Occipital lobe (tissue), 1 donor: ENCODE measurements at regions not wholly inside any gene's neighbourhood (a gene's known extent, or its start where the extent isn't known, plus 50 kb on each side); places are given as distances from the start of the nearest gene placed in this dataset.

Source experiments
- DNase-seq: peaks from one replicate; lab custom pipeline; 2025; lab: John Stamatoyannopoulos, UW

DNA sequence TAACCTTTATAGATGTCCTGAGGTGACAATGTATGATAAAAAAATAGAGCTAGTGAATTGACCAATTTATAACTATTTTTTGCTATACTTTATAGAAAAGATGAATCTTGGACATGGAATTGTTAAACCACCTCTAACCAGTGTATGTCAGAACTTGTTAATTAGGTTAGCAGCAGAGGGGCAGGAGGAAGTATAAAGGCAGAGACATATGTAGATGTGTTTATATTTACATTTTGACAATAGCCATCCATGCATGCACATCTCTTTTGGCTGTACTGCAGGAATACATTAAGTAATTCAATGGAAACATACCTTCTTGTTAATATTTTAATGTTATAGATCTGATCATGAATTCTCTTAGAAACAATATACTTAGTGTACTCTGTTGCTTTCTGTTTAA, 254.6 kb upstream of the NT5E start:
- DNase-seq: no peak

DNA sequence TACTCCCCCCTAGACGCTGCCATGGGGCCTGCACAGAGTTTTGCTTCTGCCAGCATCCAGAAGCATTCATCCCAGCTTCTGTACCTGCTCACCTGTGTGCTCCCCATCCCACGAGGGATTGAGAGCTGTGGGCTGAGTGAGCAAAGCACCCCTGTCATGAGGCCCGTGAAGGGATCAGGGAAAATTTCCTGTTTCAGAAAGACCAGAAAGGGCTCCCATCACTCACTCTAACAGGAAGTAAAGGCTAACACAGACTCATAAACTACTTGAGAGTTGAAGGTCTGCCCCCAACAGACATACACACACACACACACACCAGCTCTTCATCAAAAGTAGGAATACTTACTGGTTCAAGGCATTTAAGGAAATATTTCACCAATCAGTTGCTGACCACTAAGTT, 256.5 kb upstream of the NT5E start:
- no peak for DNase-seq

DNA sequence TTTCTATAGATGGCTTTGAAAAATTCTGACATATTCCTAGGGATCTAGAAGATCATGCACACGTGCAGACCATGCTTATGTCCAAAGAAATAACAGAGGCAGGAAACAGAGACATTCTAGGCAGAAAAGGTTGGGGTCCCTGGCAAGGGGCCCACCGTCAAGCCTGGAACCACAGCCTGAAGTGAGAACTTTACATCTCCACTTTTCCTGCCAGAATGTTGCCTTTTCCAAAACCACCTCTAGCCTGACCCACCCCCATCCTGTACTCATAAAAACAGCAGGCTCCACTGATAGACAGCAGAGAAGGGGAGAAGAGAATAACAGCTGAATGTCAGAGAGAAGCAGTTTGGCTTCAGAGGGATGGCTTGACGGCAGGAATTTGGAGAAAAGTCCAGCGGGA, 257.3 kb upstream of the NT5E start:
- no peak for DNase-seq

- no peak for DNase-seq
These were observed 257.7 kb upstream of the NT5E start for GRCh38 chr6:85192186-85192585.

GRCh38 chr6:85191656-85192055, 258.2 kb upstream of the NT5E start:
- no peak for DNase-seq

DNA sequence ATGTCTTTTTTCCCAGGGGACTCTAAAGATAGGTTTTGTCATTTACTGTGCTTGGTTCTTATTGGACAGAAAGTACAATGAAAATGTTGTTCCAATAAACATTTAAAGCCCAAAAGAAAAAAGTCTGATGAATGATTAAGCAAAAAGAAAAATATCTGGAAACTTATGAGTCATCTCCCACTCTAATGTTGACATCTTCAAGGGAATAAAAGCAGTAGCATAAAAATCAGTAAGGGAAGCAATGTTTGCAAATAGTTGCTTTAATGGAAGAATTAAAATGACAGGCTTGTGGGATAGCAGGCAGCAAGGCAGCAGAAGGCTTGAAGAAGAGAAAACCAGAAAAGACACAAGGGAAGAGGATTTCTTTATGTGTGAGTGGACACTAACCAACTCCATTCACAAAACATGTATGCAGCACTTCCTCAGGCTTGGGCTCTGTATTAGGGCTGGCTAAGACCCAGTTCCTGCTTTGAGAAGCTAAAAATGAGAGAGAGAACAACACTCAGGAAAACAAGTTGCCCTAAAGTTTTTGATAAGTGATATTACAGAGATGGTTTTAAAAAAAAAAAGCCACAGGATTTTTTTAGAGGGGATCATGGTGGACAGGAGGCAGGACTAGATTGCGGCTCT, 263.2 kb upstream of the NT5E start:
- DNase-seq: no peak

DNA sequence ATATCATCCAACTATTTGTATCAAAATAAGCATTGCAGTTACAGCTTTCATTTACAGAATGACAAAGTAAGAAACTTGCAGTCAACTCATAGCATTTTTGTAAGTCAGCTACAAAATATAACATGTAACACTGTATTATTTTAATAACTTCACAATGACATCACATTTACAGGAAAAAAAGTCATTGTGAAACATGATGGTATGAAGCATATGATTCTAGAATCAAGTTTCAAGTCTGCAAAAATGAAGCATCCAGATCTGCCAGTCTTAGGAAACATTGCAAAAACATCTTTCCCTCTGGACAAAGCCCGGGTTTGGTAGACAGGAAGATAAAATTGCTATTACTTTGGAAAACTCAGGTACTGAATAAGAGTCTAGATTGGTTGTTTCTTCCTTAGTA, 263.9 kb upstream of the NT5E start:
- DNase-seq: no peak

DNA sequence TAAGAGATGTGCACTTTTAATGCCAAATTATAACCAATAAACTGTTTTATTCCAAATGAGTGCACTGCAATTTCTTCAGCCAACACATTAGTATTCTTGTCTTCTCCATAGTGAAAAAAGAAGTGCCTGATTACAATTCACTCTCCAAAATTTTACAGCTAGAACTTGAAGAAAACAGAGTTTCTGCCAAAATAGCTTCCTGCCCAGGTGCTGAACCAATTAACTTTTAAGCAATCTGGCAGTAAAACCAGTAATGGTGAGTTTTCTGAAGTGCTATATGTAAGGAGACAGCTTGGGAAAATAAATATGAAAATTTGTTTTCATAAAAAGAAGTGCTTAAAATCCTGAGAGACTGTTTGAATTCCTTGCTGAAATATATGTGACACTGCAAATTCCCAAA, 266.0 kb upstream of the NT5E start:
- no peak for DNase-seq

DNA sequence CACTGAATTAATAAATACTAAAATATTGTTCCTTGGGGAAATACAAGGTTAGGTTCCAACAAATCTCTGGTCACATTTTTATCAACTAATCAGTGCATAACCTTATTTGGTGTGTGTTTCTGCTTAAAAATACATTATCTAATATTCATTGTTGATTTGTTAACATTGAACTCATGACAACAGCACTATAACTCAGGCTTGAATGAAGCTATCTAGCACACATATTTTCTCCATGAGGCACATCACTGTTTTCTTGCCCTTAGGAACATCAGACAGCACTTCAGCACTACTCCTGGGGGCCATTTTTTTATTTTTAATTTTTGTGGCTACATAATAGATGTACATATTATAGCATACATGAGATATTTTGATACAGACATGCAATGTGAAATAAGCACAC, 277.2 kb upstream of the NT5E start:
- DNase-seq: no peak

GRCh38 chr6:85172161-85172560, 277.7 kb upstream of the NT5E start:
- no peak for DNase-seq

GRCh38 chr6:85169189-85169588, 280.7 kb upstream of the NT5E start:
- DNase-seq: no peak

DNA sequence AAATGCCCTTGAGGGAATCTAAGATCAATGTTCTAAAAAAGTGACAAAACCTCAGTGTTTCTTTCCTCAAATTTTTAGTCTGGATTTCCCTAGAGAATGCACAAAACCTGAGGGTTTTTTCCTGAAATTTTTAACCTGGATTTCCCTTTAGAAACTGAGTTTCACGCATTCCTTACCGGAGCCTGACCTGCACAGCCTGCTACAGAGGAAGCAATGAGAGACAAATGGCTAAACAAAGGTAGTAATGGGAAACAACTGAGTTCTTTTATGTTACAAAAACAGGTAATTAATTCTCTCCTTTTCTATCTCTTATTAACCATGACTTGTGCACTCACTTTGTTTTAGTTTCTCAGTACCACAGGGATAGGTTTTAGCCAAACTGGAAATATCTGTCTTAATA, 281.7 kb upstream of the NT5E start:
- DNase-seq: no peak

GRCh38 chr6:85166114-85166741, 283.7 kb upstream of the NT5E start:
- no peak for DNase-seq

DNA sequence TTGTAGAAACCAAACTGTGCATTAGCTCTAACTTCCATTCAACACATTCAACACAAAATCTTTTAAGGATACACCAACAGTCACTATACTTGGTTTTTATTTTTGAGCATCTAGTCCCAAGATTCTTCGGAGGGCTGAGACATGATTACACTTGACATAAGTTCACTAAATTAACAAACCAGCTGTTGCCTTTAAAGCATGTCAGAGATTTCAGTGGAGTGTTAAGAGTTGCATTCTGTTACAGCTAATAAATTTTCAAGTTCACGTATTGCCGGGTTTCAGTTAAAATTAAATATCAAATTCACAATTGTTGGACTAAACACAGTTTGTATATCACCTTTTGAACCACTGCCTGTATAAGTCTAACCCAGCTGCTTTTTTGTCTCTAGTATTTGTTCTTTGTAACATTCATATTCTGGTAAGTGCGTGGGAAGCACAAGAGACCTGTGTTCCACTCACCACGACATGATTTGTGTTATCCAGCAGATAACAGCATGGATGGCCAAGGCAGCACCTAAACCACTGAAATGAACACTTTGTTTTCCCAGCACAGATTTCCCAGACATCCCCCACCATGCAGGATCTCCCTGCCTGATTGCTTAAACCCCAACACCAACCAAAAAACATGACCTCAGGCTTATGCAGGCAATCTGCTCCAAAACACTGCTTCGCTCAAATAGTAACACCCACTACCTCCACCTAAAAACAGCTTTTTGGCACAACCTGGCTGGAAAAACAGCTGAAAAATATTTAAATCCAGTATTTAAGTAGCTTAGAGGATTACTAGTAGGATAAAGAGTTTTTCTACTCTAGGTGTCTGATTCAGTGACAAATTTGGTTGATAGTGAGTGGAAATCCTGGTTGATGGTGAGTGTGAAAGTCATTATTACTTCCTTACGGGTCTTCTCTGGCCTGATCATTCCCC, 286.5 kb upstream of the NT5E start:
- DNase-seq: no peak

GRCh38 chr6:85157311-85157710, 292.6 kb upstream of the NT5E start:
- DNase-seq: no peak

GRCh38 chr6:85143676-85144075, 306.2 kb upstream of the NT5E start:
- DNase-seq: no peak

DNA sequence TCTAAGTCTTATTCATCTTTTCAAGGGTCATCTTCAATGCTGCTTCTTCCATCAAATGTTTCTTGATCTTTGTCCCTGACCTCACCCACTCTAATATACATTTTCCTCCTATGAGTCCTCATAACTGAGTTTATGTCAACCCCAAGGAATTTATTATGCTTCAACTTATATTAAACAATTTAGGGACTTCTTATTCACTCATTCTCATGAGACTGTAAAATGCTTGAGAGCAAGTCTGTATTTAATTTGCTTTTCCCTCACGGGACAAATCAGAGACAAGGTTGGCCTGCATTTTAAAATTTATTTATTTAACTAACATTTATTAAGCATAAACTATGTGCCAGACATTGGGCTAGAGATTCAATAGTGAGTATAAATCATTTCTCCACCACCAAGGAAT, 312.0 kb upstream of the NT5E start:
- no peak for DNase-seq

DNA sequence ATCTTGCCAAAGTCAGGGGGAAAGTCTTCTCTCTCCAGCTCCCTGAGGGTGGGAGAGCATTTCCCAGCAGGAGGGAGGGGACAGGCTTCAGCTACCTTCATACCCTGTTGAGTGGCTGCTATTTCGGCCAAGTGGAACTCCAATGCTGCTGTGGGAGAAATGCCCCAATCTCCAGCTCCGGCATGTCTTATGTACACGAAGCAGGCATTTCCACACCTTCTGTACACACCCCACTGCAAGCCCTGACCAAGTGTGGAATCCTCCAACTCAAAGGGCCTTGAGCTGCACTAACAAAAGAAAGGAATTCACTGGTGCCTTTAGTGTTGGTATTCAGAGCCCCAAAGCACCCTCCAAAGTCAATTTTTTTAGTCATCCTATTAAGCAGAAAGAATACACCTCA, 313.6 kb upstream of the NT5E start:
- DNase-seq: no peak

DNA sequence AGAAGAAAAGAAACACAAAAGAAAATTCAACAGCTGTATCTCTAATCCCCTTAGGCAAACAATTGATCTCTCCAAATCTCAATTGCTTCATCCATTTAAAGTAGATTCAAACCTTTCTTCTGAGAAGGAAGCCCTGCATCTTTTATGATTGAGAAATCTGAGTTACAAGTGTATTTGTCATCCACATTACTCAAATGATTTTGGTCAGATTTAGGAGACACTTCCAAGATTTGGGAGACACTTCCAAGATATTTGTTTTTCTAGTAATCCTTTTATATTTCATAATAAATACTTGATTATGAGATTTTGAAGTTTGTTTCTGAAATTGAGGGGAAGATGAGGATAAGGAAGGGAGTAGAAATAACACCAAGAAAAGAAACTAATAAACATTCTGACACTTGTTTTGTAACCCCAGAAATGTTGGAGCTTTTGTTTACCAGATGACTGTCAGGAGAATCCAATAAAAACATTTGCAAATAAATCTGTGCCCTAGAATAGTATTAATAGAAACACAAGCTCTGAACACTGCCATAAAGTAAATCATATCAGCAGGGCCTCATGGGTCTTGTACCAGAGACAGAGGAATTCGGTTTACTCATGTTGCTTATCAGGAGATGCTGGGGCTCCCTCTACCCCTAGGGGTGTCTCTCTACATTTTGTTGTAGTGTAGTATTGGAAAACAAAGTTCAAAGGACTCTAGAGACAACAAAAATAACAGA, 314.3 kb upstream of the NT5E start:
- no peak for DNase-seq

DNA sequence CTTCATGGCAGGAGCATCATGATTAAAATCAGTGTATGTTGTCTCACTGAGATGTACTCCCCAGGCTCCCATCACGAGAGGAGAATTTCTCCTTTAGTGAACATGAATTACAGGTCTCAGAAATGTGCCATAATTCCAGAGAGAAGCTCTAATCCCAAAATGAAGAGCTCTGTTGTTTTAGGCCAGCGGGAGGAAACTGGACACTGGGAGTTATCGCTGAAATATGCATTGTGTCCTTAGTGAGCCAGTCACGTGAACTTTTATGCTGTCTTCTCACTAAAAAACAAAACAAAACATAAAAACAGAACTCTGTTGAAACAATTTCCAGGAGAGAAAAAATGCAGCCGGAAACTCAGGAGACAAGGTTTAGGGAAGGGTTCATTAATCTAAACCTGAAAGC, 315.7 kb upstream of the NT5E start:
- DNase-seq: no peak

DNA sequence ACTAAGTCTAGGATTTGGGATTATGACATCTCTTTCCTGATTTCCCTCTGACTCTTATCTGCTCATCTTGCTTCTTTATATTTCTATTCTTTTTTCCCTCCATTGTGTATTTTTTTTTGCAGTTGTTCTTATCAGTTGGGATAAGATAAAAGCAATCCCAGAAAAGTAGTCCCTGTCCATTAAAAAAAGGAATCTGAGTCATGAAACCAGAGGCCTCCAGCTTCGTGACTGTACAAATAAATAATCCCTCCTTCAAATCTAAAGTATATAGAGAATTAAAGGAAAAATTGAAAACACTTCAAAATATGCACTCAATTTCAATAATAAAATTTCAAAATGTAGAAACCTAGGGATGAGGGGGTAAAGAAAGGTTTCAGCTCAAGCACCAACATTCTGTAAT, 317.8 kb upstream of the NT5E start:
- no peak for DNase-seq

DNA sequence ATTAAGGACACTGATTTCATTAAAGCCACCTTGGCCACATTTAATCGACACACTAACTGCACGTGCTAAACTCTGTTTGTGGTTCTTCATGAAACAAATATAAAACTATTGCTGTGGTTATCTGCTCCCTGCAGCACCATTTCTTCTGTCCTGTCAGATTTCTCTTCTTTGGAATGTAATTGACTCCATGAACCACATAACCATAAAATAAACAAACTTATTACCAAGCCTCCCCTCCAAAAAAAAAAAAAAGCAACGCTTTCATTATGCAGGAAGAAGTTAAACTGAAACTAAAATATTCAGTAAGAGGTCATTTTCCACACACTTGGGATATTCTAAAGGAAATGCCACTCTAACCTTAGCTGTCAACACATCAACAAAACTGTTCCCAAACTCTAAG, 319.1 kb upstream of the NT5E start:
- no peak for DNase-seq
